HG02588 (cell line): ENCODE measurements at regions not wholly inside any gene's neighbourhood (a gene's known extent, or its start where the extent isn't known, plus 50 kb on each side); places are given as distances from the start of the nearest gene placed in this dataset.
A peak's percentile ranks its signal among the peaks of the same experiment; 100 is the strongest.
"Not testable (repeated sequence)": the region's sequence is repeated elsewhere in the genome, so short reads cannot be mapped to it uniquely, and the experiment has no call there.

Experiments used
- ATAC-seq: cut with Tn5 transposase; IDR thresholded peaks from one replicate; pipeline ENCODE4 v1.9.1; 2021; ENCODE audit warnings: mild to moderate bottlenecking, moderate library complexity; ENCODE audit not compliant: unreplicated experiment

DNA sequence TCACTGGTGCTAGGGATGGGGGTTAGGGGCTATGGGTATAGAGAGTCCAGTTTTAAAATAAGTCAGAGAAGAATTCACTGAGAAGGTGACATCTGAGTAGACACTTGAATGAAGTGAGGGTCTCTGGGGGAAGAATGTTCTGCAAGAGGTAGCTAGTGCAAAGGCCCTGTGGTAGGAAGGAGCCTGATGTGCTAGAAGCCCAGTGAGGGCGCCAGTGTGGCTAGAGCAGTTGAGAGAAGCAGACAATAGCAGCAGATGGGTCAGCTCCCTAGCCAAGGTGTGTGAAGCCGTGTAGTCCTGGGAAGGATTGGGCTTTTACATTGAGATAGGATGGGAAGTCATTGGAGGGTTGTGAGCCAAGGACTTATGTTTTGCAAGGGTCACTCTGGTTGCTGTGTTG lies 105.8 kb upstream of the PELI1 start:
- ATAC-seq: no peak

GRCh38 chr2:64250751-64251423 lies 106.7 kb upstream of the PELI1 start:
- no peak for ATAC-seq

GRCh38 chr2:64251497-64252250 lies 107.5 kb upstream of the PELI1 start:
- no peak for ATAC-seq

DNA sequence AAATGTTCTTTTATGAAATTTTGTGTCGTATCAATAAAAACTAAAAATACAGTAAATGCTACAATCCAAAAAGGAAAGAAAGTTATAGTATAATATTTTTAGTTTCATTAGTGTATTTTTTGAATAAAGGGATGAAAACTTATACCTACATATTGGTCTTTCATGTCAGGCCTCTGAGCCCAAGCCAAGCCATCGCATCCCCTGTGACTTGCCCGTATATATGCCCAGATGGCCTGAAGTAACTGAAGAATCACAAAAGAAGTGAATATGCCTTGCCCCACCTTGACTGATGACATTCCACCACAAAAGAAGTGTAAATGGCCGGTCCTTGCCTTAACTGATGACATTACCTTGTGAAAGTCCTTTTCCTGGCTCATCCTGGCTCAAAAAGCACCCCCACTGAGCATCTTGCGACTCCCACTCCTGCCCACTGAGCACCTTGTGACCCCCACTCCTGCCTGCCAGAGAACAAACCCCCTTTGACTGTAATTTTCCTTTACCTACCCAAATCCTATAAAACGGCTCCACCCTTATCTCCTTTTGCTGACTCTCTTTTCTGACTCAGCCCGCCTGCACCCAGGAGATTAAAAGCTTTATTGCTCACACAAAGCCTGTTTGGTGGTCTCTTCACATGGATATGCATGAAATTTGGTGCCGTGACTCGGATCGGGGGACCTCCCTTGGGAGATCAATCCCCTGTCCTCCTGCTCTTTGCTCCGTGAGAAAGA lies 108.2 kb upstream of the PELI1 start:
- ATAC-seq: not testable (repeated sequence)

DNA sequence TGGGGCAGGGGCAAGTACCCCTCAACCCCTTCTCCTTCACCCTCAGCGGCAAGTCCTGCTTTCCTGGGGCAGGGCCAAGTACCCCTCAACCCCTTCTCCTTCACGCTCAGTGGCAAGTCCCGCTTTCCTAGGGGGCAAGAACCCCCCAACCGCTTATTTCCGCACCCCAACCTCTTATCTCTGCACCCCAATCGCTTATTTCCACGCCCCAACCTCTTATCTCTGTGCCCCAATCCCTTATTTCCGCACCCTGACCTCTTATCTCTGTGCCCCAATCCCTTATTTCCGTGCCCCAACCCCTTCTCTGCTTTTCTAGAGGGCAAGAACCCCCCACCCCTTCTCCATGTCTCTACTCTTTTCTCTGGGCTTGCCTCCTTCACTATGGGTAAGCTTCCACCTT lies 109.2 kb upstream of the PELI1 start:
- ATAC-seq: not testable (repeated sequence)

- ATAC-seq: no peak
These were observed 114.3 kb upstream of the PELI1 start for GRCh38 chr2:64258566-64258965.

DNA sequence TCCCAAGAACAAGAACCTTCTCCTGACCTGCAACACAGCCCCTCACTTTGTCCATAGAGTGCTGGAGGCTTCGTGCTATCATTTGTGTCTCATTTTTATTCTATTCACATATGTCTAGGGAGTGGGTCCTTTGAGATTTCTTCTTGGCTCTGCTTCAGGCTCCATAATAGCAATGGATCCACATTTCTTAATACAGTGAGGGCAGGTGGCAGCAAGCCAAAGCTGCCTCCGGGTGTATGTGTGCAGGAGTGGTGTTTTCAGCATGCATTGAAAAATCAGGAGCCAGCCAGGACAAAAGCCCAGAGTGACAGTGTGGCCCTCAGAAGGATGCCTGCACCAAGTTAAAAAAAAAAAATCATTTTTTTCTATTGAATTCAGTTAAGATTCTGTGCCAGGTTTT lies 115.1 kb upstream of the PELI1 start:
- no peak for ATAC-seq

DNA sequence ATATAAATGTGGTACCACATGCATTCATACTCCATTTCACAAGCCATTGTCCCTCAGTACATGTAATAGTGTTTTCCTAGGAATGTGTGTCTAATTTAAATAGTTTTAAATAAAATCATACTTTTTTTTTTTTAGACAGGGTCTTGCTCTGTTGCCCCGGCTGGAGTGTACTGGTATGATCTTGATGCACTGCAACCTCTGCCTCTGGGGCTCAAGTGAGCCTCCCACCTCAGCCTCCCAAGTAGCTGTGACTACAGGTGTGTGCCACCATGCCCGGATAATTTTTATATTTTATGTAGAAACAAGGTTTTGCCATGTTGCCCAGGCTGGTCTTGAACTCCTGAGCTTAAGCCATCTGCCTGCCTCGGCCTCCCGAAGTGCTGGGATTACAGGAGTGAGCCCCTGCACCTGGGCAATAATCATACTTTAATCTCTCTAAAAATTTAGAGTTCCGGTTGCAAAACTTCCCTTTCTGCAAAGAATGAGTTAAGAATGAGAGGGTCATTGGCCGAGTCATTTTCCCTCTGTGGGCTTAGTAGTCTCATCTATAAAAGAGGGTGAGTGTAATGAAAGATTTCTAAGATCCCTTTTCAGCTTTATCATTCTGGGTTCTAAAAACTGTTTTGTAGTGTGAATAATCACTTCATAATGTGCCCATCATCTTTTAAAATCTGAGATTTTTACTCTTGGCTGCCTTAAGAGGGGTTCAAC lies 116.0 kb upstream of the PELI1 start:
- ATAC-seq: no peak

DNA sequence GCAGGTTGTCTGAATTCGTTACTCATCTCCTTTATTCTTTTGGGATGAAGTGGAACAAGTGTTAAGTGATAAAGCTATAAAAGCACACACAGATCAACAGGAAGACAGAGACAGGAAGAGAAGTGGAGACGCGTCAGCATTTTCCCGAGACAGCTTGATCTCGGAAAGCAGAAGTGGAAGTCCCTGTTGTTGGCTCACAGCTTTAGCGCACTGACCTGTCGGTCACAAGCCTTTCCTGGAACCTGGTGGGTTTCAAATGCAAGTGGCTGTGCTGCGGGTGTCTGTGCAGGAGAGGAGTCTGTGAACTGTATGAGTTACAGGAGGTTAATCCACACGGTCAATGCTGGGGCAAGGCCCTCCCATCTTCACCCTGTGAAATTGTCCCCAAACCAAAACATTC lies 116.6 kb upstream of the PELI1 start:
- ATAC-seq: peak; percentile 94

GRCh38 chr2:64262071-64262470 lies 117.9 kb upstream of the PELI1 start:
- no peak for ATAC-seq

- ATAC-seq: no peak
These were observed 118.6 kb upstream of the PELI1 start for GRCh38 chr2:64262816-64263215.

GRCh38 chr2:64263315-64263714 lies 119.1 kb upstream of the PELI1 start:
- ATAC-seq: no peak

DNA sequence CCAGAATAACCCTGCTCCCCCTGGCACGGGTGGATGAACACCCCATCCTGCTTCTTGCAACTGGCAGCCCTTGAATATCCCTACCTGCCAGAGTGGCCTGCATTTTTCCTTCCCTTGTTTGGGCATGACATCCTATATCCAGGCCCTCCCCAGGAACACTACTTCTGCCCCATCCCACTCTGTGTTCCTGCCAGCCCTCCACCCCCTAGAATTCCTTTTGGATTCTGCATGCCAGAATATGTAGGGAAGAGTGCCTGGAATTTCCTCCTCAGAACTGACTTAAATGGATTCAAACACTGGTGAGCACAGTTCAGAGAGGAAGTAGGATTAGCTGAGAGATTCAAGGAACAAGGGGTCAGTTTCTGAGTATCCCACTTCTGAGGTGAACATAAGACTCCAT lies 123.5 kb upstream of the PELI1 start:
- no peak for ATAC-seq

DNA sequence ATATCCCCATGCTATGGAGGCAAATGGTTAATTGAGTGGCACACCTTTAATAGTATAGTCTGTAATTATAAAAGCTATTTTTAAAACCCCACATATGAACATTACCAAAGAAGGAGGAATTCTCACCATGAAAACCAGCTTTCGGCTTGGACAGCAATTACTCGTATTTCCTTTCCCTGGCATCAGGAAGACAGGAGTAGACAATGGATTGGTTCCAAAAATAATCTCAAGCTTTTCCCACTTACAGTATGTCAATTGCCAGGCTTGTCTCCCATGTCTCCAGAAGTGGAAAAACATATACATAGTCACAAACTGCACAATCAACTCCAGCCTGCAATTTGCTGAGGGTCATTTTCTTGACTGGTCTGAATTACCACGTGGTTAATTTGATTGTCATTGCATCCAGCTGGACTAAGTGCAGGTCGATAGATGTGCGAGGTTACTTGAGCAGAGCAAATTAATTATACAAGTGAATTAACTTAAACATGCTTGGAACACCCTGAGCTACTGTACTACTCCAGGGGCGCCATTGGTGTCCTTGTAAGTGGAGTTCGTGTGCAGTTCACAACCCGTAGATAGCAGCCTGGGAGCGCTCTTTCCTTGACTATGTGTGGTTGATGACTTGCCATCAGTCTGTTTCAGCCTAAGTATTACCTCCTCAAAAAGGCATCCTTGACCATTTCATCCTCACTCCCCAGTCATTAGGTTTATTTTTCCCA lies 124.3 kb upstream of the PELI1 start:
- ATAC-seq: no peak

GRCh38 chr2:64273524-64274398 lies 129.5 kb upstream of the PELI1 start:
- no peak for ATAC-seq

DNA sequence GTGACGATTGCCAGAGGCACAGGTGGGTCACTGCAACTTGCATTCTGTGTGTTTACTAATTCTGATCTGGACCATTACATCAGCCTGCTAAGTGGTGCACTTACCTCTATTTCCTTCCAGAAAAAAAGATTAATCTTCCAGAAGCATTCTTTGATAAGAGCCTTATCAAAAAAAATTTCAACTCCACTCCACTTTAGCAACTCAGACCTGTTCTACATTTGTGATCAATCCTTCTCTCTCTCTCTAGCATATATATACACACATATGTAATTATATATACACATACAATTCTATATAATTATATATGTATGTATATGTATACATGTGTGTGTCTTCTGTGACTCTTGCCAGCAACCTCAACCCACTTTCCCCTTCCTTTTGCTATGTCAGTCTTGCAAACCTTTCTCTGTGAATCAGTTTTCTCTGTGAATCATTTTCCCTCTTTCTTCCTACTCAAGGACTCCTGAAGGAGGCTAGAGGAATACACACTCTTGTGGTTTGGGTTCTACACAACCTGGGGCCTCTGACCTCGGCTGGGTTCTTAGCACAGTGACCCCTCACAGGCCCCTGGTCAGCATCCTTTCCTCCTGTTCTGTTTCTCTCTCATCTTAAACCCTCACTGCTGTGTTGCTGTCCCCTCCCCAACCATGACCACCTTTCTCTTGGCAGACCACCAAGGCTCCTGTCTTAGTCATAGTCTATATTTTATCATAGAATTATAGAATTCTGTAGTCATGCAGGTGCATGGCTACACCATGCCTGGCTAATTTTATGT lies 130.4 kb upstream of the PELI1 start:
- no peak for ATAC-seq

- no peak for ATAC-seq
These were observed 130.9 kb upstream of the PELI1 start for GRCh38 chr2:64275174-64275466.

- ATAC-seq: no peak
These were observed 132.3 kb upstream of the PELI1 start for GRCh38 chr2:64276417-64277095.
